NCI-H2081 (cell line): ENCODE measurements at regions not wholly inside any gene's neighbourhood (a gene's known extent, or its start where the extent isn't known, plus 50 kb on each side); places are given as distances from the start of the nearest gene placed in this dataset.
"Not testable (repeated sequence)": the region's sequence is repeated elsewhere in the genome, so short reads cannot be mapped to it uniquely, and the experiment has no call there.

Experiments used
- DNase-seq, 2 experiments: peaks; one replicate each; lab custom pipeline; 2025; lab: John Stamatoyannopoulos, UW

- not testable (repeated sequence) for DNase-seq
Observed at GRCh38 chr9:109665736-109666135, 114.3 kb upstream of the PALM2AKAP2 start.

GRCh38 chr9:109681301-109681700, 98.7 kb upstream of the PALM2AKAP2 start:
- DNase-seq: no peak

- no peak for DNase-seq
Observed at GRCh38 chr9:109682227-109682626, 97.8 kb upstream of the PALM2AKAP2 start.

- DNase-seq: no peak
Observed at GRCh38 chr9:109683521-109683920, 96.5 kb upstream of the PALM2AKAP2 start.

GRCh38 chr9:109689701-109690100, 90.3 kb upstream of the PALM2AKAP2 start:
- DNase-seq: no peak

- no peak for DNase-seq
Observed at GRCh38 chr9:109699019-109699418, 81.0 kb upstream of the PALM2AKAP2 start.

GRCh38 chr9:109704546-109704945, 75.5 kb upstream of the PALM2AKAP2 start:
- DNase-seq: no peak

GRCh38 chr9:109705515-109705914, 74.5 kb upstream of the PALM2AKAP2 start:
- no peak for DNase-seq

- DNase-seq: no peak
Observed at GRCh38 chr9:109707355-109707754, 72.6 kb upstream of the PALM2AKAP2 start.

- DNase-seq: no peak
Observed at GRCh38 chr9:109708451-109708945, 71.5 kb upstream of the PALM2AKAP2 start.

GRCh38 chr9:109709866-109710265, 70.1 kb upstream of the PALM2AKAP2 start:
- DNase-seq: no peak

GRCh38 chr9:109710830-109711229, 69.2 kb upstream of the PALM2AKAP2 start:
- DNase-seq: no peak

- DNase-seq: no peak
Observed at GRCh38 chr9:109715344-109715743, 64.7 kb upstream of the PALM2AKAP2 start.

- no peak for DNase-seq
Observed at GRCh38 chr9:109716631-109717030, 63.4 kb upstream of the PALM2AKAP2 start.

GRCh38 chr9:109717342-109717741, 62.7 kb upstream of the PALM2AKAP2 start:
- no peak for DNase-seq

- no peak for DNase-seq
Observed at GRCh38 chr9:109718861-109719260, 61.1 kb upstream of the PALM2AKAP2 start.

- DNase-seq: no peak
Observed at GRCh38 chr9:109721001-109721400, 59.0 kb upstream of the PALM2AKAP2 start.

- no peak for DNase-seq
Observed at GRCh38 chr9:109722007-109722406, 58.0 kb upstream of the PALM2AKAP2 start.

GRCh38 chr9:109723781-109724180, 56.2 kb upstream of the PALM2AKAP2 start:
- DNase-seq: no peak

GRCh38 chr9:109725460-109725859, 54.5 kb upstream of the PALM2AKAP2 start:
- DNase-seq: no peak

GRCh38 chr9:109726119-109726518, 53.9 kb upstream of the PALM2AKAP2 start:
- DNase-seq: no peak

- no peak for DNase-seq
Observed at GRCh38 chr9:109728686-109729300, 51.2 kb upstream of the PALM2AKAP2 start.

- DNase-seq: no peak
Observed at GRCh38 chr9:109729513-109729912, 50.5 kb upstream of the PALM2AKAP2 start.
